HG03064 (cell line): ENCODE measurements at regions not wholly inside any gene's neighbourhood (a gene's known extent, or its start where the extent isn't known, plus 50 kb on each side); places are given as distances from the start of the nearest gene placed in this dataset.
A peak's percentile ranks its signal among the peaks of the same experiment; 100 is the strongest.
"Not testable (repeated sequence)": the region's sequence is repeated elsewhere in the genome, so short reads cannot be mapped to it uniquely, and the experiment has no call there.

Source experiments
- ATAC-seq: cut with Tn5 transposase; IDR thresholded peaks from one replicate; pipeline ENCODE4 v1.9.1; 2021; ENCODE audit warnings: low read depth; ENCODE audit not compliant: unreplicated experiment

DNA sequence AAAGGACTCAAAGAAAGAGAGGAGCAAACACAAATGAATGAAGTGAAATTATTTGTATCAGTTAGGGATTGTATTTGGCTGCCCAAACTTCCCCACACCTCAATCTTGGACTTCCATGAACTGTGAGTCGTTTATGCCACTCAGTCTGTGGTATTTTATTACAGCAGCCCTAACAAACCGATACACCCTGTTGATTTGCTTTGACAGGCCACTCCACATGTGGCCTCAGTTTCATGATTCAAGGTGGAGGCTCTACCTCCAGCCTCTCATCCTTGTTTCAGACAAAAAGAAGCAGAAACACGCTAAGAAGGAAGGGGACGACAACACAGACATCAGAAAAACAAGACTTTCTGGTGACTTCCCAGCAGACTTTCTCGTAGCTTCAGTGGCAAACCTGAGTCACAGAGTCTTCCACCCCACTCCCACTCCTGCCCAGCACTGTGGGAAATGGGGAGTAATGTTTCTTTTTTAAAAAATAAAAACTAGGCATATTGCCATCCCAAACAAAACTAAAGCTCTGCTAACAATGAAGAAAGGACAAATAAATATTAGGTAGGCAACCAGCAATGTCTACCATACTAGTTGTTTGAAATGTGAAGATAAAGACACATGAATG lies 52.2 kb upstream of the ABCA1 start:
- no peak for ATAC-seq

DNA sequence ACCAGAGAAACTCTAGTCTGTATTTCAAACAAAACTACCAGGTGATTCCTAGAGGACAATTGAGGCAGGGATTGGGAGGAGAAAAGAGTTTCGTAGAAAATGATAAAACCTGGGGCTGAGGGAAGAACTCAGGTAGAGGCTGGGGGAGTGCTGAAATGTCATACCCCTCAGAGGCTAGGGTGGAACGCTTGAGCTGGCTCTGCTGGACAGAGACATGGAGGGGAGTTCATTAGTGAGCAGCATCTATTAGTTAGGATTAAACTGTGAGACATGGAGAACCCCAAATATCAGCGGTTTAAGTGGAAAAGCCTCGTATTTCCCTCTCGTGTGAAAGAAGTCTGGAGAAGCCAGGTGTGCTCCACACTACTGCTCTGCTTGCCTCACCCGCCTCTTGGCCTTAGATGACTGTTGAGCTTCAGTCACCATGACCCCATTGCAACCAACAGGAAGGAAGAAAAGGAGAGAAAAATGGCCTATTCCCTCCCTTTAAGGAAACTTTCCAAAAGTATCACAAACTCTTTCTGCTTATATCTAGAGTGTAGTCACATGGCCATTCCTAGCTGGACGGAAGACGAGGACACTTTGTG lies 53.7 kb upstream of the ABCA1 start:
- no peak for ATAC-seq

DNA sequence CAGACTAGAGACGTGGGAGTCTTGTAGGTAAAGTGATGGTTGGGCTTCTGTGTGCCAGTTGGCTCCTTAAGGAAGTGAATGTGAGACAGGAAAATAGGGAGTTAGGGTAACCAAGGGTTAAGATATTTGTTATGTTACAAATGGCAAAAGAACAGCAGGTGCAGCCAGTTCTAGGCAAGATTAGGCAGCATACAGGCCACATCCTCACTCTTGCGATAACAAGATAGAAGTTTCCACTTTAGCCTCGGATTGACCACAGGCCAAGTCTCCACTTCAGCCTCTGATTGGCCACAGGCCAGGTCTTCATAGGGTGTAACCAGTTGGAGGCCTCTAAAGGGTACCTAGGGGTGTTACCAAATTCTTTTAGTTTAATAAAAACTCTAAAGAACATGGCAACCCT lies 54.6 kb upstream of the ABCA1 start:
- no peak for ATAC-seq

DNA sequence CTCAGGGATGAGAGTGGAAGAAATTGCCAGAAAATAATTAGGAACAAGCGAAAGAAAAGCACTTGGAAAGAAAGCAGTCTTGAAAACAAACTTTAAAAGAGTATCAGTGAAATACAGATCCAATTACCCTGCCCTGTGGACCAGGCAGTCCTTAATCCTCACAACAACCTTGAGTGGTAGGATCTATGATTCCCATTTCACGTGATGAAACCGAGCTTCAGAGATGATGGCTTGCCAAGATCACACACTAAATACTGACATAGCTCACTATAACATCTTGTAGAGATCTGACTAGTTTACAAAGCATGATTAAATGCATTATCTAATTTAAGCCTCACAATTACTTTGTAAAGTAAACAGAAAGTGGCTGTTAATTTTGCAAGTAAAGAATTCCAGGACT lies 55.5 kb upstream of the ABCA1 start:
- ATAC-seq = no peak

DNA sequence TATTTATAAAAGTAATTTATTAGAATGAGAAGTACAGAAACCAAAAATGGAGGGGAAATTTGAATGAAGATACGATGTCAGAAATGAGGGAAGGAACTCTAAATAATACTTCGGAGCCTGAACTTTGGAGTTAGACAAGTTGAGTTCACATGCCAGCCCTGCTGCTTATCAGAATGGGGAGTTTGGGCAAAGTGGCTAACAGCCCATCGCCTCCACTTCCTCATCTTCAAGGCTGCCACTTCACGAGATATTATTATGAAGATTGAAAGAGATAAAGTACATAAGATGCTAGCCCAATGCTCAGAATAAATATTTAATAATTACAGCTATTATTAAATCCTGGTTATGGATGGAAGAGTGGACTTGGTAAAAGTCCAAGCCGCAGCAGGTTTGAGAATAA lies 56.2 kb upstream of the ABCA1 start:
- no peak for ATAC-seq

DNA sequence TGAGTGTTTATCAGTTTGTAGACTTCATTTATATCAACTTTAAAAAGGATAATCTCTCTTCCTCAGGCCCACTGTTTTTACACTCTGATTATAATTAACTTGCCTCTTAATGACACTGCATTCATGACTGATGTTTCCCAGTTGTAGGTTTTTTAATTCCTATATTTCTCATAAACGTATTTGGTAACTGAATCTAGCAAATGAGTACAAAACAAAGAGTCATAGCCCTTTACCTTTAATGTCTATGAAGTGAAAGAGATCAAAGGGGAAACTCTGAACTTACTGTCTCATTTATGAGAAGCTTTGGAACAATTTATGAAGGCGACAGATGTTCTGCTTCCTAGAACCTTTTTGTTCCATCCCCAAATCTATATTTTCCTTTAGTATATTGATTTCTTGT lies 56.6 kb upstream of the ABCA1 start:
- ATAC-seq = no peak

DNA sequence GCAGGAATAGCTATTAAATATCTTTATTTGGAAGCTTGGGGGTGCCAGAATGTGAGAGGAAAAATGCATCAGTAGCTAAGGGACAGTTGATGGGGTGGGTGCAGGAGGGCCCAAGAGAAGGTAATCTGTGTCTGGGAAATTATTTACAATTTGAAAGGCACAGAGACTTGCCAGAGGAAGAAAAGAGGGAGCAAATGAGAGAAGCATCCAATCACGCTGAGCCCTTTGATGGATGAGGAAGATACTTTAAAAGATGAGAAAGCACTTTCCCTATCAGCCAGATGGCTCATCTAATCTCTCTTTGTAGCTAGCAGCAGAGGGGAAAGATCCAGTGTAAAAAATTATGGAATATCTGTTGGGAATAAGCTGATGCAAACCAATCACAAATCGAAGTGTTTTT lies 57.0 kb upstream of the ABCA1 start:
- ATAC-seq = no peak

DNA sequence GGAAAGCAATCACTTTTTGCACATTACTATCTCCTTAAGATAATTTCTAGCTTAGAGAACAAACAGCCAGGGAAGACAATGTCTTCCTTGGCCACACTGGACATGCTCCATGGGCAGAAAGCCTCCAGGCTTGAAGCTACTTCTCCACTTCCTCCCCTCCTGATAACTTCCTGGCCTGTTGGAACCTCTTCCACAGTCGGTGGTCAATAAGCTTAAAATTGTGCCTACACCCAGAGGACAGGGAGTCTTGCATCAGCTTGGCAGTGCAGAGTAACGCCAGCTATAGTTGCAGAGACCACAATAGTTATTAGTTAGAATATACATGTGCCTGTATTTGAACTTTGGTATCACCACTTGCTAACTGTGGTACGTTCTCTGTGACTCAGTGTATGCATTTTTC lies 58.1 kb upstream of the ABCA1 start:
- no peak for ATAC-seq

DNA sequence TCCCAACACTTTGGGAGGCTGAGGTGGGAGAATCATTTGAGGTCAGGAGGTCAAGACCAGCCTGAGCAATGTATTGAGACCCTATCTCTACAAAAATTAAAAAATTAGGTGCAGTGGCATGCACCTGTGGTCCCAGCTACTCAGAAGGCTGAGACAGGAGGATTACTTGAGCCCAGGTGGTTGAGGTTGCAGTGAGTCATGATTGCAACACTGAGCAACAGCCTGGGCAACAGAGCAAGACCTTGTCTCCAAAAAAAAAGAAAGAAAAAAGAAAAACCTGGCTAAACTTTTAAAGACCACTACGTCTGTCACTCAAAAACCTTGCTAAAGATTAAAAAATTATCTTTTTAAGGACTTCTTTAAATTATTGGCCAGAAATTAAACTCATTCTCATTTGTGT lies 59.8 kb upstream of the ABCA1 start:
- ATAC-seq = no peak

DNA sequence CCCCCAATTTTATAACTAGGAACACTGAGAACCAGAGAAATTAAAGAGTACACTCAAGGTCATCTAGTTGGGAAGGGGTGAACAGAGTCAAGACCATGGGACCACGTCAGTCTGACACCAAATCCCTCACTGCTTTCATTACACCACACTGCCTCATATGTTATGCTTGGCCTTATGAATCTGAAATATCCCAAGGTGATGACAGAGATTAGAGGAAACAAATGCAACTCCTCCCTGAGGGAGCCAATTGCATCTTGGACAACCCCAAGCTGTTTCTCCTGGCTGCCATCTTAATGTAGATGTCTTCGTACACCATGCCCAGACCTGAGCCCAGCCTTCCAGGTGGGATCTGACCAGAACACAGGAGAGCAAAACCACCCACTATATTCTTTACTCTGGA lies 60.6 kb upstream of the ABCA1 start:
- no peak for ATAC-seq

DNA sequence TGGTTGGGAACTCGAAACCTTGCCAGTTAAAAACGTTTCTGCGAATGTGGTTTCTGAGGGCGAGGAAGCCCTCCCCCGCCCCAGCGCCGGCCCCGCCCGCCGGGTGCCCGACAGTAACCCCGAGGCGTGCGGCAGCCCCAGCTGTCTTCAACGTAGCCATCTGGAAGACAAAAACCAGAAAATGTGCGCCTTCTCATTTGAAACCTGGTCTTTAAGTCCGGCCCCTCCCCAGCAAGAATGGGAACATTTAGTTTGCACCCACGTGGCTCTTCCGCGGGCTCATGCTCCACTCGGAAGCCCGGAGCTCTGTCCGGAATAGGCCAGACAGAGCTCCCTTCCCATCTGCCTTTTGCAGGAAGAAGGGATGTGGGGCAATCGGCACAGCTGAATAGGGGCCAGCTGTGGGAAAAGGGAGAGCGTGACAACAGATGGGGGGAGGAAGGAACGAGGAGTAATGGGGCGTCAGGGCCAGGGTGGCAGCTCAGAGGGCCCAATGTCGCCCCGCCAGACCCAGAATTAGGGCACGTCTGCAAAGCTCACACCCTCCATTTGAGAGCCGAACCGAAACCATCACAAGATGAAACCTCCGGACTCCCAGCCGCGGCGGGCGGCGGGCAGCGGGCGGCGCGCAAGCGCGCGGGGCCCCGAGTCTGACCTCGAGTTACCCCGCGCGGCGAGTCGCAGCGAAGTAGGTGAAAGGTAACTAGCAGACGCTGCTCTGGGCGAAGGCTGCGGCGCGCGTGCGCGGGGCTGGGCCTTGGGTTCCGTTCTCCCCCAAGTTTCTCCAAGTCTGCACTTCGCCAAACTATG lies 63.4 kb upstream of the ABCA1 start:
- peak; percentile 81 for ATAC-seq

DNA sequence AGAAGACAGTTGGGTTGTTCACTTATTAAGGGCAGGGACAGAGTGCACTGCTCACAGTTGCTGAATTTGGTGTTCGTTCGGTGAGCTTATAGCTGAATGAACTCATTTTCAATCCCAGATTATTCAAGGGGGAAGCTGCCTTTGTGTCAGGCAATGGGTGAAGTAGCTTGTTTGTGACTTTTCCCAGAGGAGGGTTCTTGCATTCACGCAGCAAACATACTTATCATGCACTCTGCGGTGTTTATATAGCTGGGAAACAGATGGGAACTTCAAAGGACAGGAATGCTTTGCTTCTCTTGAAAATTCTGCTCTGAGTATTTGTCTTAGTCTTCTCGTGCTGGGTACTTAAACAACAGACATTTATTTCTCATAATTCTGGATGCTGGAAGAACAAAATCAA lies 64.7 kb upstream of the ABCA1 start:
- no peak for ATAC-seq

DNA sequence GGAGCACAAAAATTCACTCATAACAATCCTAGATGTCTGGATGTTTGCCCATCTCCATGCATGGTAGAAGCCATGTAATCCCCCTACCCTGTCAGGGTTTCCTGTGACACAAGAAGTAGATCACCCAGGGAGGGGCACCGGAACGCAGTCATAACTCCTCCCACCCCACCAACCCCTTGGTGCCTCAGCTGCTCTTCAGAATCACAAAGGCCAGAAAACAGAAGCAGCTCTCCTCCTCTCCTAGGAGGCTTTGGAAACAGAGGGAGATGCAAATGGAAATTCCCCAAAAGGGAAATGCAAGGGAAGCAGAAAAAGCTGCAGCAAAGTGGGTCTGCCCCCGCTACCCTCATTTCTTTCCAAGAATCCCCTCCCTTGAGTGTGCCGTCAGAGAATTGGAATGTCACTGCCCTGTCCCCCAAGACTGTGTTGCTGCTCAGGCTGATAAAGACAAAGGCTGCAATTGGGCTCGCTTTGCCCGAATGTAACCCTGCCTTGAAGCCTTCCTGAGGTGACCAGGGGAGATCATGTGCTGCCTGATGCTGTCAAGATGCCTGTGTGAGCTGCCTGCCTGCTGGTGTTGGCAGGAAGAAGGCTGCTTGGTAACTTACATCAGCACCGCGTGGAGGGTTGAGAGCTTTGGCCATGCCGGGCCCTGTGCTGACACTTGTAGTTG lies 65.5 kb upstream of the ABCA1 start:
- ATAC-seq = no peak

DNA sequence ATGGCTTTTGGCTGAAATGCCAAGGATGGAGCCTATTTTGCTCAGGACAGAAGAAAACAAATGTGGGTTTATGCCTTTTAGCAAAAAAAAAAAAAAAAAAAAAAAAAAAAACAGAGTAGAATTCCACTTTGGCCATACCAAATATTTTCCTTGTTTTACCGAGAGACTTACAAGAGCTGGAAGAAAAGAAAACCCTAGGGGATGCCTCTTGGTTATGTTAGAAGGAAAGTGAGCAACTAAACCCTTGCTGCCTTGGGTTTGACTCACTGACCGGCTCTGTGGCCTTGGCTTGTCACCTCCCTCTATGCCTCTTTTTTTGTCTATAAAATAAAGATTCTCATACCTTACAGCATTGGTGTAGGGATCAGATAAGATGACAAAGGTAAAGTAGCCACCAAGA lies 69.6 kb upstream of the ABCA1 start:
- no peak for ATAC-seq

DNA sequence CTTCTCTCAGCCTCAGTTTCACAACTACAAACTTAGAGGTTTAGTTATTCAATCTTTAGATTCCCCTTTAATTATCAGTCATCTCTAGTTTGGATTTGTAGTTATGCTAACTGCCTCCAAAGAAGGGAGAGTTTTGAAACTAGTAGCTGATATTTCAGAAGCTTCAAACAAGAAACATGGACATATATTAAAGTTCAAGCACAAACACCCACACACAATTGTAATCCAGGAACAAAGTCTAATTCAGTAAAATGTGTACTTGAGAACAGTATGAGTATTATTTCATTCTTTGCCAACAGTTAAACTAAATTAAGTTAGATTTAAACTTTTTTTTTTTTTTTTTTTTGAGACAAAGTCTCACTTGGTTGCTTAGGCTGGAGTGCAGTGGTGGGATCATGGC lies 71.2 kb upstream of the ABCA1 start:
- ATAC-seq = no peak

DNA sequence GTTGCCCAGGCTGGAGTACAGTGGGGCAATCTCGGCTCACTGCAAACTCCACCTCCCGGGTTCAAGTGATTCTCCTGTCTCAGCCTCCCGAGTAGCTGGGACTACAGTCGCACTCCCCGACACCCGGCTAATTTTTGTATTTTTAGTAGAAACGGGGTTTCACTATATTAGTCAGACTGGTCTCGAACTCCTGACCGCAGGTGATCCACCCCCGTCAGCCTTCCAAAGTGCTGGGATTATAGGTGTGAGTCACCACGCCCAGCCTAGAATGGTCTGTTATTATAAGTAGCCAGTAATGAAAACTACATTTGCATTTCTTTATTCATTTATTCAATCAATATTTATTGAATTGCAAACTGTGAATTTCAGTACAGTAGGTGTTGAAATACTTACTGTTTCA lies 72.6 kb upstream of the ABCA1 start:
- ATAC-seq = not testable (repeated sequence)

DNA sequence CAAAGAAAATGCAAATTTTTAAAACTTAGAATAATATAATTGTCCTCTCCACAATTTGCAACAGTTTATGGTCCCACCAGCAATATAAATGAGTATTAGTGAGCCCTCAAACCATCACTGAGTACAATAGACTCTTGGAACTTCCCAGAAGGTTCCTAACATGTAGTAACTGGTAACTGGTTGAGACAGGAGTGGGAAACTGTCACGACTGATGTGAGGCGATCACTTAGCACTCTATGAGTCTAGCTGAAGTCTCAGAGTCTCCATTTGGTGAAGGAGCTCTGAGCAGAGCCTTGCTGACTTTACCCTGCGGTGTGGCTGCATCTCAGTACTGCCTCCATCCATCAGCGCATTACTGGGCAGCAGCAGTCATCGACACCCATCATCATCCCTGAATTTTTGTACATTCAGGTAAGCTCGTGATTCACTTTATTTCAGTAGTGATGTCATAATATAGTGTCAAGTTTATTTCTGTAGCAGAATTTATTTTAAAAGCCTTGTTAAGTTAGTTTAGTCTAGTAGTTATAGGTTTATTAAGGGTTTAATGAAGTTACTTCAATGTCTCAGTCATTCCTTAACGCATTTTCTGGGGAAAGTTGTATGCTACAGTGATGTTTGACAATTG lies 76.6 kb upstream of the ABCA1 start:
- ATAC-seq = no peak

DNA sequence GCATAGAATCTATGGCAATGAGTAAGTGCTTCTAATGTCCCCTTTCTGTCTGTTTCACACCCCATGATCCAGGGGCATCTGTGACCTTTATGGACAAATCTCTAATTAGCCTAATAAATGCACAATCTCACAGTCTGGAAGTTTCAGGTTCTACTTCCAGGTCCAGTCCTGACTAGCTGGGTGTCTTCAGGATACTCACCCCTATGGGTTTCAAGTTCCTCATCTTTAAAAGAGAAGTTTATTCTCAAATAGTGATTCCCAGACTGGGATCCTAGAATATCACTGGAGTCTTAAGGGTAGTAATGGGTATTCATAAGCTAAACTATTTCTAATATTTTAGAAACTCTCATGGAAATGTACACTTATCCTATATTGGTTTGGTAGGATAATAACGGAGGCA lies 77.2 kb upstream of the ABCA1 start:
- no peak for ATAC-seq

DNA sequence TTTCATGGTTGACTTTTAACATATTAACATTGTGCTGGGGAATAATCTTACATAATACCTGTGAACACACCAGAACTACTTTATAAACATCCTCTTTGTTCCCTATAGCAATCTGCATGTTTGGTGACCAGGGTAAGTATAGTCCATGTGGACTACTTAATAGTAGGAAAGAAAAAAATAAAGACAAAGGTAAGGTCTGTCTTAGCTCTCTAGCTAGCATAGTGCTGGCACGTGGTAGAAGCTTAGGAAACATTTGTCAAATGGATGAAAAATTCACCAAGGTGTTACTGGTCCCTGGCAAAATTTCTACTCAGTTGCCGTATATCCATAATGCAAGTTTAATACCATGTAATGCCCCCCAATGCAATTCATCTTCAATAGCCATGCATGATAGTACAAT lies 78.6 kb upstream of the ABCA1 start:
- ATAC-seq = no peak

DNA sequence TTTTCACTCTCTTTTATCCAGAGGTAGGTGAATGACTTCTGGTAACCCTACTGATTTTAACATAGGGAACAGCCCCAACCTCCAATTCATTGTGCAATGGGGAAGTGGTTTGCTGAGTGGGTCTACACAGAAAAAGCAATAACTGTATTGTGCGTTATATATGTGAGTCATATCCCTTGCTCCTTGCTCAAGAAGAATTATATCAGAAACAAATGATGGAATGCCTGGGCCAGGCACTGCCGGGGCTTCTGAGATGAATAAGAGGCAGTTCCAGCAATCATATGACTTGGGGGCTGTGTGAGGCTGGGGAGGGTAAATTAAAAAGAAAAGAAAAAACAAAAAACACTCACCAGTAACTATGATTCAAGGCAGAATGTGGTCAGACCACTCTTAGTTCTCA lies 79.2 kb upstream of the ABCA1 start:
- no peak for ATAC-seq

DNA sequence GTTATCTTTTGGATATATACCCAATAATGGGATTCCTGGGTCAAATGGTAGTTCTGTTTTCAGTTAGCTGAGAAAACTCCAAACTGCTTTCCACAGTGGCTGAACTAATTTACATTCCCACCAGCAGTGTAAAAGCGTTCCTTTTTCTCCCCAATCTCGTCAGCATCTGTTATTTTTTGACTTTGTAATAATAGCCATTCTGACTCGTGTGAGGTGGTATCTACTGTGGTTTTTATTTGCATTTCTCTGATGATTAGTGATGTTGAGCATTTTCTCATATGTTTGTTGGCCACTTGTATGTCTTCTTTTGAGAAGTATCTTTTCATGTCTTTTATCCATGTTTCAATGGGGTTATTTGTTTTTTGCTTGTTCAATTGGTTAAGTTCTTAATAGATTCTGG lies 82.1 kb upstream of the ABCA1 start:
- ATAC-seq = not testable (repeated sequence)
